Mucosa of descending colon (tissue), 3 donors: ENCODE measurements at regions not wholly inside any gene's neighbourhood (a gene's known extent, or its start where the extent isn't known, plus 50 kb on each side); places are given as distances from the start of the nearest gene placed in this dataset.

Experiments used
- ATAC-seq: fragments of 200-7000 bp; cut with Tn5 transposase; one replicate; pipeline ENCODE4 v1.9.1; 2020; ENCODE audit warnings: mild to moderate bottlenecking, moderate library complexity
- DNase-seq, 3 donors: peaks; one replicate each; pipeline ENCODE4 v3.0.0-alpha.2; 2020
- H3K36me3 ChIP-seq: fragments of 200-600 bp; one replicate; pipeline ENCODE4 v1.8.0; 2021; ENCODE audit warnings: low read depth, mild to moderate bottlenecking
- H3K4me1 ChIP-seq: fragments of 200-600 bp; one replicate; pipeline ENCODE4 v1.8.0; 2021; ENCODE audit warnings: low read depth, mild to moderate bottlenecking
- H3K4me3 ChIP-seq: fragments of 200-600 bp; one replicate; pipeline ENCODE4 v1.8.0; 2021; ENCODE audit warnings: mild to moderate bottlenecking
- H3K9me3 ChIP-seq: fragments of 200-600 bp; one replicate; pipeline ENCODE4 v1.8.0; 2021; ENCODE audit warnings: mild to moderate bottlenecking
- CTCF ChIP-seq: fragments of 200-600 bp; IDR thresholded peaks from one replicate; pipeline ENCODE4 v1.8.0; 2022; ENCODE audit warnings: antibody characterized with exemption, mild to moderate bottlenecking
- intact Hi-C, 2 donors: fragments of 100-400 bp; cut with DNase I in 1 of 2; cut with micrococcal nuclease in 1 of 2; formaldehyde crosslinking; loops; one replicate each; pipeline versions ENCODE4 v1.11.0 to v1.11.1; 2022; cut with DNase I, micrococcal nuclease
- donor health status: DM: no; HTN: no; CAD: no; lungs with moderate emphysema.
- donor health status: DM: no; HTN: no; CAD: no.
- donor health status: DM: no; HTN: yes; CAD: no.

- Histone ChIP-seq H3K4me3 (no peak overlapping the region), H3K36me3 (no peaks in the 10 kb centered on the region), H3K4me1 (no peaks in the 10 kb centered on the region), H3K9me3 (no peaks in the 10 kb centered on the region)
- ATAC-seq (no peak), DNase-seq (no peak)
- no peak for TF ChIP-seq CTCF
- intact Hi-C loops = no loop called here
Measured at GRCh38 chr15:79524531-79524930, 92.4 kb downstream of the MINAR1 start.

GRCh38 chr15:79526376-79526775, 94.2 kb downstream of the MINAR1 start:
- ATAC-seq (no peak), DNase-seq (no peak)
- Histone ChIP-seq H3K9me3 (no peaks in the 10 kb centered on the region), H3K4me3 (no peak overlapping the region), H3K36me3 (no peaks in the 10 kb centered on the region), H3K4me1 (no peaks in the 10 kb centered on the region)
- intact Hi-C loops = no loop called here
- no peak for TF ChIP-seq CTCF

- Histone ChIP-seq H3K36me3 (no peaks in the 10 kb centered on the region), H3K9me3 (no peaks in the 10 kb centered on the region), H3K4me1 (no peaks in the 10 kb centered on the region), H3K4me3 (no peak overlapping the region)
- intact Hi-C loops = no loop called here
- DNase-seq (no peak), ATAC-seq (no peak)
- TF ChIP-seq CTCF = no peak
Measured at GRCh38 chr15:79527821-79528220, 95.7 kb downstream of the MINAR1 start.

- no peaks in the 10 kb centered on the region for H3K4me1 ChIP-seq
- no peak for TF ChIP-seq CTCF
- no peaks in the 10 kb centered on the region for H3K9me3 ChIP-seq
- DNase-seq = no peak
- no peaks in the 10 kb centered on the region for H3K36me3 ChIP-seq
- intact Hi-C loops = no loop called here
- ATAC-seq = no peak
- no peak overlapping the region for H3K4me3 ChIP-seq
Measured at GRCh38 chr15:79529157-79529785, 97.1 kb downstream of the MINAR1 start.

- Histone ChIP-seq H3K4me3 (no peak overlapping the region), H3K4me1 (no peaks in the 10 kb centered on the region), H3K36me3 (no peaks in the 10 kb centered on the region), H3K9me3 (no peaks in the 10 kb centered on the region)
- DNase-seq (no peak), ATAC-seq (no peak)
- intact Hi-C loops = no loop called here
- TF ChIP-seq CTCF = no peak
Measured at GRCh38 chr15:79535536-79535935, 103.4 kb downstream of the MINAR1 start.

GRCh38 chr15:79538527-79538926, 106.4 kb downstream of the MINAR1 start:
- Histone ChIP-seq H3K36me3 (no peaks in the 10 kb centered on the region), H3K9me3 (no peaks in the 10 kb centered on the region), H3K4me3 (no peak overlapping the region), H3K4me1 (no peaks in the 10 kb centered on the region)
- ATAC-seq = no peak
- no peak for TF ChIP-seq CTCF
- intact Hi-C loops = no loop called here
- DNase-seq = no peak
